IPS-18c (cell line): ENCODE measurements at regions not wholly inside any gene's neighbourhood (a gene's known extent, or its start where the extent isn't known, plus 50 kb on each side); places are given as distances from the start of the nearest gene placed in this dataset.
"Not testable (repeated sequence)": the region's sequence is repeated elsewhere in the genome, so short reads cannot be mapped to it uniquely, and the experiment has no call there.

Experiments used
- H3K4me3 ChIP-seq: 2 replicates; pipeline ENCODE4 v1.7.0; 2013; ENCODE audit warnings: low read depth, mild to moderate bottlenecking, low read length, moderate library complexity; ENCODE audit not compliant: insufficient read depth
- H3K9me3 ChIP-seq: one replicate; pipeline ENCODE4 v1.6.1; 2013; ENCODE audit warnings: mild to moderate bottlenecking, low read length, moderate library complexity; ENCODE audit not compliant: control insufficient read depth, insufficient read depth

GRCh38 chr7:125820495-125820894, 890.9 kb upstream of the POT1 start:
- no peaks in the 10 kb centered on the region for H3K9me3 ChIP-seq
- H3K4me3 ChIP-seq, result no peak overlapping the region

DNA sequence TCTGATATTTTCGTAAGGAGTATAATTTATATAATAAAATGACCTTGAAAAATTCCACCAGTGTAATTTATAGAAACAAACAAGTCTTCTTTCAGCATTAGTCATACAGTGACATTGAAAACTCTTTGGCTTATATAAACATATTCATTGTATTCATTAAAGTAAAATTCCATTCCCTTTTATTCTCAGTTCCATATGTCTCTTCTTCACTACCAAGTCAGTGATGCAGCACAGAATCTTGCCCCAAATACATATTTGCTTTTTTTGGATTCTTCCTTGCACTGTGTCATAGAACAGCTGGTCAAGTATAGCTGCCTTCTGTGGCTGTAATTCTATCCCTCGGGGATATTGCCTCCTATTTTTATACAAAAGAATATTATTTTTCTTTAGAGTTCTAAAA, 884.5 kb upstream of the POT1 start:
- H3K9me3 ChIP-seq, result no peaks in the 10 kb centered on the region

GRCh38 chr7:125806491-125806890, 876.9 kb upstream of the POT1 start:
- not testable (repeated sequence) for H3K9me3 ChIP-seq, H3K4me3 ChIP-seq

More for the DNA sequence above, 884.5 kb upstream of the POT1 start:
- no peak overlapping the region for H3K4me3 ChIP-seq

GRCh38 chr7:125804273-125804672, 874.6 kb upstream of the POT1 start:
- no peak overlapping the region for H3K4me3 ChIP-seq
- H3K9me3 ChIP-seq, result no peaks in the 10 kb centered on the region

DNA sequence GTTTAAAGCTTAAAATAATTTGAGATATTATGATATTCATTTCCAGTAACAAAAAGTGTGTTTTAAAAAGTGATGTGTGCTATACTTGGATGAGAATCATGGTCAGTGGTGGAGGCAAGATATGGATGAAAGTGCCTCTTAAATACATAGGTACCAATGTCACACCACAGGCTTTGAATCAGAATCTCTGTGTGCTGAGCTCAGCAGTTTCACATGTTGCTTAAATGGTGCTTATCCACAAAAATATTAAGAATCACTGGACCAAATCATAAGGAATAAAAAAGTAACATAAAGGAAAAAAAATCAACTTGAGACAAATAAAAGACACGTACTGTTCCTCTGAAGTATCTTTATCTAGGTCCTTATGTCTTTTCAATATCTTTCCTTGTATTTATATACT, 850.5 kb upstream of the POT1 start:
- Histone ChIP-seq H3K9me3 (no peaks in the 10 kb centered on the region), H3K4me3 (no peak overlapping the region)

DNA sequence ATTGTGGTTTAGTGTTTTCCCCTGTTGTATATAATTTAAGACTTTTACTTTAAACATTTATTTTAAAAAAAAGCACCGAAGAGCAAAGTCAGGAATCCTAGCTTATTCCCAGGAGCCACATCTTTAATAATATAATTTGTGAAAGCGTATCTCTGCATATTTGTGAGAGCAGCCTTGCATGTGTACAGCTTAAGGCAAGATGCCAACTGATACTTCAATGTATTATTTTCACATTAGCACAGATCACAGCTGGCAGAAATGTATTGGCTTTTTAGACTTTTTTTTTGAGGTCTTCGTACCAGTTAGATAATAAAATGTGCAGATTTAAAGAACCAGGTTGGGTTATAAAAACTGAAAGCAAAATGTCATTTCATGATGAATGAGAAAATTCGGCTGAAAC, 845.7 kb upstream of the POT1 start:
- Histone ChIP-seq H3K9me3 (no peaks in the 10 kb centered on the region), H3K4me3 (no peak overlapping the region)

DNA sequence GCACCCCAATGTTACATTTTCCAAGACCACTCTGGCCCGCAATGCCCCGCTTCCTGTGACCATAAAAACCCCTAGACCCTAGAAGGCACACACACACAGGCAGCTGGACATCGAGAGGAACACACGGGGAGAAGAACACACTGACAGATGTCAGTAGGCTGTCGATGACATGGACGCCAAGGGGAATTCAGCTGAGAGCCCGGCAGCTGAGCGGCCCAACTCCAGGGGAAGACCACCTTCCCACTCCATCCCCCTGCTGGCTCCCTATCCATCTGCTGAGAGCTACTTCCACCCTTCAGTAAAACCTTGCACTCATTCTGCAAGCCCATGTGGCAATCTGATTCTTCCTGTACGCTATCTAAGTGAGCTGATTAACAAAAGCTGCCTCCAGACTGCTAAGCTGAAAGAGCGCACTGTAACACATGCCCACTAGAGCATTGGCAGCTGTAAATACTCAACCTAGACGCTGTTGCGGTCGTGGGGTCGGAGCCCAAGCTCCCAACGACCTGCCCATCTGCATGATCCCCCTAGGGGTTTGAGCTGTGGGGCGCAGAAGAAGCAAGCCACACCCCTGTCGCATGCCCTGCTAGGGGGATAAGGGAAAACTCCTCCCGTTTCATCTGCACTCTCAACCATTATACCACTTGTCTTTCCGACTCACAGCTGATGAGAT, 843.6 kb upstream of the POT1 start:
- Histone ChIP-seq H3K4me3 (no peak overlapping the region), H3K9me3 (no peaks in the 10 kb centered on the region)

- no peak overlapping the region for H3K4me3 ChIP-seq
- H3K9me3 ChIP-seq, result no peaks in the 10 kb centered on the region
Measured at GRCh38 chr7:125747966-125748365, 818.3 kb upstream of the POT1 start.

GRCh38 chr7:125746510-125746909, 816.9 kb upstream of the POT1 start:
- Histone ChIP-seq H3K9me3 (no peaks in the 10 kb centered on the region), H3K4me3 (no peak overlapping the region)

- no peak overlapping the region for H3K4me3 ChIP-seq
- H3K9me3 ChIP-seq, result no peaks in the 10 kb centered on the region
Measured at GRCh38 chr7:125727215-125727614, 797.6 kb upstream of the POT1 start.

GRCh38 chr7:125695626-125696025, 766.0 kb upstream of the POT1 start:
- no peaks in the 10 kb centered on the region for H3K9me3 ChIP-seq
- no peak overlapping the region for H3K4me3 ChIP-seq

DNA sequence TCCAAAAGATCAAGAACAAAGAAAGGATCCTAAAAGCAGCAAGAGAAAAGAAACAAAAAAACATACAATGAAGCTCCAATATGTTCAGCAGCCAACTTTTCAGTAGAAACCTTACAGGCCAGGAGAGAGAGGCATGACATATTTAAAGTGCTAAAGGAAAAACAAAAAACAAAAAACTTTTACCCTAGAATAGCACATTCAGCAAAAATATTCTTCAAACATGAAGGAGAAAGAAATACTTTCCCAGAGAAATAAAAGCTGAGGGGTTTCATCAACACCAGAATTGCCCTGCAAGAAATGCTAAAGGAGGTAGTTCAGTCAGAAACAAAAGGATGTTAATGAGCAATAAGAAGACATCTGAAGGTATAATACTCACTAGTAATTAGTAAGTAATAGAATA, 753.5 kb upstream of the POT1 start:
- no peak overlapping the region for H3K4me3 ChIP-seq
- H3K9me3 ChIP-seq, result no peaks in the 10 kb centered on the region

DNA sequence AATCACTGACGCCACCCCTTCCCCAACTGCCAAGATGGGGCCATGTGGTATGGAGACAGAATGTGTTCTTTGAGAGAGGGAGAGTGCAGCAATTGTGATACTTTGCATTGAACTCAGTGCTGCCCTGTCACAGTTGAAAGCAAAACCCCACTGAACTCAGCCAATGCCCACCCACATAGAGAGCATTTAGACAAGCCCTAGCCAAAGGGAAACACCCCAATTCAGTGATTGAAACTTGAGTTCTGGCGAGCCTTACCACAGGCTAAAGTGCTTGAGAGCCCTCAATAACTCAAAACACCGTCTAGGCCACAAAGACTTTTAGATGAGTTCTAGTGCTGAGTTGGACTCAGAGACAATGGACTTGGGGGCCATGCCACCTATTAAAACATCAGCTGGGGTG, 751.9 kb upstream of the POT1 start:
- Histone ChIP-seq H3K9me3 (no peaks in the 10 kb centered on the region), H3K4me3 (no peak overlapping the region)

DNA sequence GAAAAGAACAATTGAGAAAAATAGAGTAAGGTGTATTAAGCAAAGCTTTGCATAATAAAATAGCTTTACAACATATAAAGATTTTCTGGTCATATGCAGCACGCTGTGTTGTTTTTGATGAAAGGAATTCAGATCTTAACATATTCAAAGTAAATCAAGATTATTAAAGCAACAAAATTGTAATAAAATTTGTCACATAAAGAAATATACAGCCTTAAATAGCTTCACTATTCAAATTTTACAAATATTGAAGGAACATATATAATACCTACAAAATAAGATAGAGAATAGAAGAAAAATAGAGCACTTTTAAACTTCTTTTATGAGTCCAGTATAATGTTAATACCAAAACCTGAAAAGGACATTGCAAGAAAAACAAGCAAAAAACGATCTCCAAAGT, 749.1 kb upstream of the POT1 start:
- Histone ChIP-seq H3K4me3 (no peak overlapping the region), H3K9me3 (no peaks in the 10 kb centered on the region)

DNA sequence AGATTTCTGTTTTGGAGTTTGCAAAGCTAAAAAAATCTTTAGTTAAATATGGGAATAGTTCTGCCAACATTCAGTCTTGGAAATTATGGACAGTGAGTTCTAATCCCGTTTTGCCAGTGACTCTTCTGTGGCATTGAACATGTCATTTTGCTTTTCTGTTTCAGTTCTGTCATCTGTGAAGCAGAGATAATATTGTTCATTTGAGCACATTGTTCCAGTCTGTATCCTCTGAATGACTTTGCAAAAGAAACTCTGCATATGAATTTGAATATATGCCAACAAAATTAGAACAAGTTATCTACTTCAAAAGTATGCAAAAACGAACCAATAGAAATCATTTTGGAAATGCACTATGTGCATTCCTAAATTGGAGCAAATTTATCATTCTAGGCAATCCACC, 746.0 kb upstream of the POT1 start:
- Histone ChIP-seq H3K9me3 (no peaks in the 10 kb centered on the region), H3K4me3 (no peak overlapping the region)

DNA sequence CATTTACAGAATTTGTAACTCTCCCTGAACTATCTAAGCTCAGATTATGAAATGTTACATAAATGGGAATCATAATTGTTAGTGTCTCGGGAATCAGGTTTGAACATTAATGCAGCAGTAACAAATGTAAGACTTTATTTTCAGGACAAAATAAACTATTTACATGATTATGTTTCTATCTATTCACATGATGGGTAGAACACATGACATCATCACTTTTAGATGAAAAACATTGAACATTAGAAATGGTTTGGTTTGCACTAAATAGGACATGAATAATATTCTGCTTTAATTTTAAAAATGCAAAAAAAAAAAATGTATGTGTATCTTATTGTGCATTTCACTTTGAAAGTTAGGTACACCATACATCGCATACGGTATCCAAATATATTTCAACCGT, 745.5 kb upstream of the POT1 start:
- Histone ChIP-seq H3K4me3 (no peak overlapping the region), H3K9me3 (no peaks in the 10 kb centered on the region)

GRCh38 chr7:125670926-125671572, 741.4 kb upstream of the POT1 start:
- H3K4me3 ChIP-seq, result no peak overlapping the region

DNA sequence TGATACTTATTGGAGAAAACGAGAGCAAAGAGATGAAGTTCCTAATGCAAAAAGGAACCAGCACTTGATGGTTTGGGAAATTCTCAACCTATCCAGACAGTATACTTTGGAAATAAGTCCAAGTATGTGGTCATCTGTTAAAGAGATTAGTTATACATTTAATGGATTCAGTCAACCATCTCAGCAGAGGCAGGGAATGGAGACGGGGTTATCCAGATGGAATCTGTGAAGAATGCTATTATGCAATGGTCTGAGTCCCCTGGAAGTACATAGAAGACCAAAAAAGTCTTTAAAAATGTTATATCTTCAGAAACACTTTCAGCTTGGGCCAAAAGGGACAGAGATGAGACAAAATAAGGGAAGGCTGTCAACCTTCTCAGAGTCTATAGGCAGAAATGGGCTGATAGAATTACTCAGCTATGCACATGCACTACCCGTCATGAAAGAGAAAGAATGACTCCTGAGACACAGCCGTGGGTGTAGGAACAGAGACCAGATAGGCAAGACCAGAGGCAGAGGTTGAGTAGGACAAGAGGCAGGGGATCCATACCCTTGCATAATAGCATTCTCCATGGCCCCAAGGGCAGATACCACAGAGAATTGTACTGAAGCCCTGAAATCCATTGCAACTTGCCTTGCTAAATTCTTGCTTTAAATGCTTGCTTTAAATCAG, 738.8 kb upstream of the POT1 start:
- no peak overlapping the region for H3K4me3 ChIP-seq
- no peaks in the 10 kb centered on the region for H3K9me3 ChIP-seq

More at GRCh38 chr7:125670926-125671572, 741.4 kb upstream of the POT1 start:
- H3K9me3 ChIP-seq, result no peaks in the 10 kb centered on the region
